Vagina (tissue), 2 donors: ENCODE measurements at regions not wholly inside any gene's neighbourhood (a gene's known extent, or its start where the extent isn't known, plus 50 kb on each side); places are given as distances from the start of the nearest gene placed in this dataset.
"Not testable (repeated sequence)": the region's sequence is repeated elsewhere in the genome, so short reads cannot be mapped to it uniquely, and the experiment has no call there.

Experiments used
- DNase-seq, 2 donors: peaks; one replicate each; pipeline ENCODE4 v3.0.0-alpha.2; 2017; ENCODE audit errors: extremely low spot score in 2 of 2
- H3K27ac ChIP-seq: fragments of 200-600 bp; sonication (generic); one replicate; pipeline ENCODE4 v1.5.1; 2019
- H3K27me3 ChIP-seq: fragments of 200-600 bp; sonication (generic); one replicate; pipeline ENCODE4 v1.5.1; 2019
- H3K36me3 ChIP-seq, 2 donors: fragments of 200-600 bp; sonication (generic); one replicate each; pipeline ENCODE4 v1.5.1; 2017 to 2019
- H3K4me1 ChIP-seq: fragments of 200-600 bp; sonication (generic); one replicate; pipeline ENCODE4 v1.5.1; 2019
- H3K4me3 ChIP-seq, 2 donors: fragments of 200-600 bp; sonication (generic); 1 replicate in 1 of 2; 2 replicates in 1 of 2; pipeline ENCODE4 v1.5.1; 2016 to 2019
- H3K9me3 ChIP-seq: fragments of 200-600 bp; sonication (generic); one replicate; pipeline ENCODE4 v1.5.1; 2019
- POLR2A ChIP-seq, 2 donors: fragments of 450-650 bp; IDR thresholded peaks; one replicate each; pipeline ENCODE4 v1.6.1; 2017; ENCODE audit warnings: antibody characterized with exemption in 2 of 2, mild to moderate bottlenecking in 2 of 2, moderate library complexity in 2 of 2
- POLR2AphosphoS5 ChIP-seq, 2 donors: sonication (generic); formaldehyde crosslinking; IDR thresholded peaks; one replicate each; pipeline ENCODE4 v1.9.0; 2017; ENCODE audit warnings: antibody characterized with exemption in 2 of 2, mild to moderate bottlenecking in 2 of 2, low read depth in 1 of 2; ENCODE audit not compliant: insufficient read depth in 1 of 2
- intact Hi-C: fragments of 100-400 bp; cut with DNase I; formaldehyde crosslinking; loops from one replicate; pipeline ENCODE4 v1.15.1; 2023
- TF ChIP-seq, protein P1 (sequence below), 3 experiments: fragments of 450-650 bp in 2 of 3; fragments of 200-600 bp in 1 of 3; sonication (generic) in 1 of 3; IDR thresholded peaks; one replicate each; pipeline ENCODE4 v1.5.1; 2017 to 2019; ENCODE audit warnings: antibody characterized with exemption in 3 of 3, mild to moderate bottlenecking in 2 of 3, moderate library complexity in 2 of 3

DNA sequence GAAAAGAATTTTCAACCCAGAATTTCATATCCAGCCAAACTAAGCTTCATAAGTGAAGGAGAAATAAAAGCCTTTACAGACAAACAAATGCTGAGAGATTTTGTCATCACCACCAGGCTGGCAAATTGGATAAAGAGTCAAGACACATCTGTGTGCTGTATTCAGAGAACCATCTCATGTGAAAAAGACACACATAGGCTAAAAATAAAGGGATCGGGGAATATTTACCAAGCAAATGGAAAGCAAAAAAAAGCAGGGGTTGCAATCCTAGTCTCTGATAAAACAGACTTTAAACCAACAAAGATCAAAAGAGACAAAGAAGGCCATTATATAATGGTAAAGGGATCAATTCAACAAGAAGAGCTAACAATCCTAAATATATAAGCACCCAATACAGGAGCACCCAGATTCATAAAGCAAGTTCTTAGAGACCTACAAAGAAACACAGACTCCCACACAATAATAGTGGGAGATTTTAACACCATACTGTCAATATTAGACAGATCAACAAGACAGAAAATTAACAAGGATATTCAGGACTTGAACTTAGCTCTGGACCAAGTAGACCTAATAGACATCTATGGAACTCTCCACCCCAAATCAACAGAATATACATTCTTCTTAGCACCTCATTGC, 55.9 kb upstream of the ACSM6 start:
- intact Hi-C loops, H3K36me3 ChIP-seq, H3K9me3 ChIP-seq, H3K4me3 ChIP-seq, H3K27ac ChIP-seq, H3K4me1 ChIP-seq, H3K27me3 ChIP-seq, DNase-seq: not testable (repeated sequence)

DNA sequence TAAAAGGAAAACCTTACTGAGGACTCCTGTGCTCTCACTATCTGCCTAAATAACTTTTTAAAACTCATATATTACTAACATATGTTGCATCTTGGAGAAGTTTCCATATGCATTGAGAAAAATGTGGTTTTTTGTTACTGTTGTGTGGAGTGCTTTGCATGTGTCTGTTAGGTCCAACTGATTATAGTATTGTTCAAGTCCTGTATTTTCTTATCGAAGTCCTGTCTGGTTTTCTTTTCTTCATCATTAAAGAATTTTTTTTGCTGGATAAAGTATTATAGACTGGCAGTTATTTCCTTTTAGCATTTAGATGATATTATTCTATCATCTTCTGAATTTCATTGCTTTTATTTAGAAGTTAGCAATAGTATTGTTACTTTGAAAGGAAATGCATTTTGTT, 59.5 kb upstream of the ACSM6 start:
- no peak overlapping the region for H3K4me3 ChIP-seq
- H3K27me3 ChIP-seq: no peaks in the 10 kb centered on the region
- H3K27ac ChIP-seq: no peak overlapping the region
- H3K9me3 ChIP-seq: no peaks in the 10 kb centered on the region
- intact Hi-C loops: no loop called here
- no peaks in the 10 kb centered on the region for H3K36me3 ChIP-seq
- no peaks in the 10 kb centered on the region for H3K4me1 ChIP-seq
- TF ChIP-seq, protein P1, sequence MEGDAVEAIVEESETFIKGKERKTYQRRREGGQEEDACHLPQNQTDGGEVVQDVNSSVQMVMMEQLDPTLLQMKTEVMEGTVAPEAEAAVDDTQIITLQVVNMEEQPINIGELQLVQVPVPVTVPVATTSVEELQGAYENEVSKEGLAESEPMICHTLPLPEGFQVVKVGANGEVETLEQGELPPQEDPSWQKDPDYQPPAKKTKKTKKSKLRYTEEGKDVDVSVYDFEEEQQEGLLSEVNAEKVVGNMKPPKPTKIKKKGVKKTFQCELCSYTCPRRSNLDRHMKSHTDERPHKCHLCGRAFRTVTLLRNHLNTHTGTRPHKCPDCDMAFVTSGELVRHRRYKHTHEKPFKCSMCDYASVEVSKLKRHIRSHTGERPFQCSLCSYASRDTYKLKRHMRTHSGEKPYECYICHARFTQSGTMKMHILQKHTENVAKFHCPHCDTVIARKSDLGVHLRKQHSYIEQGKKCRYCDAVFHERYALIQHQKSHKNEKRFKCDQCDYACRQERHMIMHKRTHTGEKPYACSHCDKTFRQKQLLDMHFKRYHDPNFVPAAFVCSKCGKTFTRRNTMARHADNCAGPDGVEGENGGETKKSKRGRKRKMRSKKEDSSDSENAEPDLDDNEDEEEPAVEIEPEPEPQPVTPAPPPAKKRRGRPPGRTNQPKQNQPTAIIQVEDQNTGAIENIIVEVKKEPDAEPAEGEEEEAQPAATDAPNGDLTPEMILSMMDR (IDR thresholded peaks at IDR 0.05): no peak
- TF ChIP-seq POLR2A (IDR thresholded peaks at IDR 0.05) (no peak), POLR2AphosphoS5 (IDR thresholded peaks at IDR 0.05; ENCODE audit: insufficient read depth in 1 of 2, low read depth in 1 of 2) (no peak)
- no peak for DNase-seq

DNA sequence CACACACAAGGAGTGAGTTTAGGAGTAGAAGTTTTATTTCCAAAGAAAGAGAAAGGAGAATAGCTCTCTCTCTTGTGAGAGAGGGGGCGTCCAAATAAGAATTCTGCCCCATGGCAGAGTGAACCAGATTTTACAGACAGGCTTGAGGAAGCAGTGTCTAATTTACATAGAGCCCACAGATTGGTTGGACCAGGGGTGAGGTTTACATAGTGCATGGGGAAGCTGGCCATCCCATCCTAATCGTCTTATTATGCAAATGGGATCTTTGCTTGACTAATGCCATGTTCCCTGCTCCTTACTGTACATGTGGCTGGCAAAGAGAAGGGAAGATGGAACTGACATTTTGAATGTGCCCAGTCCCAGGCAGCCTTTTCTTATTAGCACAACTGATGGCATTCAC, 60.0 kb upstream of the ACSM6 start:
- no peaks in the 10 kb centered on the region for H3K36me3 ChIP-seq
- TF ChIP-seq POLR2AphosphoS5 (IDR thresholded peaks at IDR 0.05; ENCODE audit: insufficient read depth in 1 of 2, low read depth in 1 of 2) (no peak), POLR2A (IDR thresholded peaks at IDR 0.05) (no peak)
- TF ChIP-seq, protein P1 (IDR thresholded peaks at IDR 0.05): no peak
- no peaks in the 10 kb centered on the region for H3K9me3 ChIP-seq
- H3K27me3 ChIP-seq: no peaks in the 10 kb centered on the region
- H3K27ac ChIP-seq: no peak overlapping the region
- intact Hi-C loops: no loop called here
- no peaks in the 10 kb centered on the region for H3K4me1 ChIP-seq
- no peak for DNase-seq
- H3K4me3 ChIP-seq: no peak overlapping the region

DNA sequence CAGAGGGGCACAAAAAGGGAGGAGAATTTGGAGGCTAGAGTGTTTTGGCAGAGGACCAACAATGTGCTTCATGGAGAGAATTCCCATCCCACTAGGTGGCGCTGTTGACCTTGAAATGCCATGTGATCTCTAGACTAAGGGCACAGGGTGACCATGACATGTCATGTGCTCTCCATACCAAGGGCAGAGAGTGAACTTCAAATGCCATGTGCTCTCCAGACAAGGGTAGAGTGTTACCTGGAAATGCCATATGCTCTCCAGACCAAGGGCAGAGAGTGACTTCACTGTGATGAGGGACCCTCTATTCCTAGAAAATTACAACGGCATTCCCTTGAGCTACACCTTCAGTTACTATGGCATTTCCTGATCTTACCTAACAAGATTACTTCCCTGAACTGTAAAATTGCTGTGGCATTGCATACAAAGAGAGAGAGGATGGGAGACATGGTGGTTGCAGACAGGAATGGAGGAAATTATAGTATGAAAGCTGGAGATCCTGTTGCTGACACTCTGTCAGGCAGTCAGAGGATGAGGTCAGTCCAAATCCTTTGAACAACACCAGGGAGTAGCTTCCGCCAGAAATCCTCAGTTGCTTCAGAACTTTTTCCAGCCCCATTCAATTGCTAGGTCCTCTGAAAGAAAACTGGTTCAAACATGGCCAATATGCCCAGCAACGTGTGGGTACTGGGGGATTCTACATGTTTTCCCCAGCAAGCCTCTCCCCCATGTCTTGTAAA, 60.9 kb upstream of the ACSM6 start:
- Histone ChIP-seq H3K27ac (no peak overlapping the region), H3K4me3 (no peak overlapping the region), H3K27me3 (no peaks in the 10 kb centered on the region), H3K9me3 (no peaks in the 10 kb centered on the region), H3K4me1 (no peaks in the 10 kb centered on the region), H3K36me3 (no peaks in the 10 kb centered on the region)
- intact Hi-C loops: no loop called here
- no peak for TF ChIP-seq POLR2AphosphoS5 (IDR thresholded peaks at IDR 0.05; ENCODE audit: insufficient read depth in 1 of 2, low read depth in 1 of 2)
- no peak for TF ChIP-seq POLR2A (IDR thresholded peaks at IDR 0.05)
- TF ChIP-seq, protein P1 (IDR thresholded peaks at IDR 0.05): peak in 1 of 3 experiments; percentile 32
- DNase-seq: no peak

DNA sequence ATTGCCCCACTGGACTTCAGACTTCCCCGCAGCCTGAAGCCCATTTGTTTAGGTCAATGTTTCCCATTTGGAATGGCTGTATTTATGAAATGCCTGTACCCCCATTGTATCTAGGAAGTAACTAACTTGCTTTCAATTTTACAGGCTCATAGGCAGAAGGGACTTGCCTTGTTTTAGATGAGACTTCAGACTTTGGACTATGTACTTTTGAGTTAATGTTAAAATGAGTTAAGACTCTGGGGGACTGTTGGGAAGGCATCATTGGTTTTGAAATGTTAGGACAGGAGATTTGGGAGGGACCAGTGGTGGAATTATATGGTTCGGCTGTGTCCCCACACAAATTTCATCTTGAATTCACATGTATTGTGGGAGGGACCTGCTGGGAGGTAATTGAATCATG, 61.1 kb upstream of the CYP2C8 start:
- intact Hi-C loops, DNase-seq, H3K36me3 ChIP-seq, H3K27ac ChIP-seq, H3K27me3 ChIP-seq, H3K4me1 ChIP-seq, H3K9me3 ChIP-seq, H3K4me3 ChIP-seq: not testable (repeated sequence)

- Histone ChIP-seq H3K36me3 (no peaks in the 10 kb centered on the region), H3K27me3 (no peaks in the 10 kb centered on the region), H3K4me3 (no peak overlapping the region), H3K4me1 (no peaks in the 10 kb centered on the region), H3K27ac (no peak overlapping the region), H3K9me3 (no peaks in the 10 kb centered on the region)
- intact Hi-C loops: no loop called here
- no peak for DNase-seq
- no peak for TF ChIP-seq POLR2A (IDR thresholded peaks at IDR 0.05)
- TF ChIP-seq, protein P1 (IDR thresholded peaks at IDR 0.05): no peak
- TF ChIP-seq POLR2AphosphoS5 (IDR thresholded peaks at IDR 0.05; ENCODE audit: insufficient read depth in 1 of 2, low read depth in 1 of 2): no peak
Measured at GRCh38 chr10:95125582-95125981, 56.3 kb upstream of the CYP2C8 start.
